DMS79 treated with DMSO at 0.1 percent for 48 hours (cell line): ENCODE measurements at regions not wholly inside any gene's neighbourhood (a gene's known extent, or its start where the extent isn't known, plus 50 kb on each side); places are given as distances from the start of the nearest gene placed in this dataset.
"Not testable (repeated sequence)": the region's sequence is repeated elsewhere in the genome, so short reads cannot be mapped to it uniquely, and the experiment has no call there.

Experiments used
- DNase-seq: peaks from one replicate; lab custom pipeline; 2025; lab: John Stamatoyannopoulos, UW

- DNase-seq = not testable (repeated sequence)
Observed at GRCh38 chr6:141969768-141970415, 162.8 kb upstream of the GJE1 start.

DNA sequence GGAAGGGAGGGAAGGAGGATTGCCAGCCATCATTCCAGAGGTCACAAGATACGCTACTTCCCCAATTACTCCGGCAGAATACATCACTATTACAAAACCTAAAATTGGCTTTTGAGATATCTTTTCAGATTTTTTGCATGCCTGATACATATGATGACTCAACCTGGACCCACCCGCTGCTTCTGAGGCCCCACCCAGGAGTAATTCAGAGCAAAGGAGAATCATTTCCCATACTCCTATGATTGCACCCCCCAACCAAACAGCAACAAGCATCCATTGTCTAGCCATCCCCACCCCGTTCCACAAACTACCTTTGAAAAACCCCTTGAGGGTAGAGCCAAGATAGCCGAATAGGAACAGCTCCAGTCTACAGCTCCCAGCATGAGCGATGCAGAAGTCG is 163.5 kb upstream of the GJE1 start:
- DNase-seq = no peak

DNA sequence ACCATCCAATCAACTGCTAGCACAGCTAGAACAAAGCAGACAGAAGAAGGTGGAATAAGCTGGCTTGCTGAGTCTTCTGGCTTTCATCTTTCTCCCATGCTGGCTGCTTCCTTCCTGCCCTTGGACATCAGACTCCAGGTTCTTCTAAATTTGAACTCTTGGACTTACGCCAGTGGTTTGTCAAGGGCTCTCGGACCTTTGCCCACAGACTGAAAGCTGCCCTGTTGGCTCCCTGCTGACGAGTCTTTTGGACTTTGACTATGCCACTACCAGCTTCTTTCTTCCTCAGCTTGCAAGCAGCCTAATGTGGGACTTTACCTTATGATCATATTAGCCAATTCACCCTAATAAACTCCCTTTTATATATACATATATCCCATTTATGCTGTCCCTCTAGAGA is 164.1 kb upstream of the GJE1 start:
- DNase-seq = no peak

- DNase-seq = no peak
Observed at GRCh38 chr6:141965016-141965545, 167.6 kb upstream of the GJE1 start.

DNA sequence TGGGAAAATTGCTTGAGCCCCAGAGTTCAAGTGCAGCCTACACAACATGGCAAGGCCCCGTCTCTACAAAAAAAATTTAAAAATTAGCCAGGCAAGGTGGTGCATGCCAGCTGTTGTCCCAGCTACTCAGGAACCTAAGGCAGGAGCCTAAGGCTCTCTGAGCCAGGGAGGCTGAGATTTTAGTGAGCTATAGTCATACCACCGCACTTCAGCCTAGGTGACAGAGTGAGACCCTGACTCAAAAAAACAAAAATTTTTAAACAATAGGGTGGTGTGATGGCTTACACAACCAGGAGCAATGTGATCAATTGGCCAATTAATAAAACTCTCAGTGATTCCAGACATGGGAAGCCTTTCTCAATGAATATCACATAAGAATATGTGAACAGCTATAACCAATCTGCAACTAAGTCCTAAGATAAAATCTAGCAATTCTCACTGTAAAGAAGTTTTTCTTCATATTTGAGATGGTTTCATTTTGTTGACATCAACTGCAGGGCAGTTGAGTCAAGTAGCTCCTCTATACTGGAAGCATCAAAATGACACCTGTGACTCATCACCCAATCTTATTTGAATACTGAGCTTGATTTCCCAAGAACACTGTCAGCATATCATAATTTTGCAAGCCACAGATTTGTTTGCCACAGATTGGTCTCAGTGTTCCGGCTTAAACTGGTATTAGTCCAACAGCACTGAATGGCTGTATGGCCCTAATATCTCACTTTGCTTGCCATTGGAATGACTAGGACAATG is 169.0 kb upstream of the GJE1 start:
- DNase-seq = no peak

- no peak for DNase-seq
Observed at GRCh38 chr6:141957271-141957670, 175.5 kb upstream of the GJE1 start.

GRCh38 chr6:141956868-141957267 is 175.9 kb upstream of the GJE1 start:
- no peak for DNase-seq

DNA sequence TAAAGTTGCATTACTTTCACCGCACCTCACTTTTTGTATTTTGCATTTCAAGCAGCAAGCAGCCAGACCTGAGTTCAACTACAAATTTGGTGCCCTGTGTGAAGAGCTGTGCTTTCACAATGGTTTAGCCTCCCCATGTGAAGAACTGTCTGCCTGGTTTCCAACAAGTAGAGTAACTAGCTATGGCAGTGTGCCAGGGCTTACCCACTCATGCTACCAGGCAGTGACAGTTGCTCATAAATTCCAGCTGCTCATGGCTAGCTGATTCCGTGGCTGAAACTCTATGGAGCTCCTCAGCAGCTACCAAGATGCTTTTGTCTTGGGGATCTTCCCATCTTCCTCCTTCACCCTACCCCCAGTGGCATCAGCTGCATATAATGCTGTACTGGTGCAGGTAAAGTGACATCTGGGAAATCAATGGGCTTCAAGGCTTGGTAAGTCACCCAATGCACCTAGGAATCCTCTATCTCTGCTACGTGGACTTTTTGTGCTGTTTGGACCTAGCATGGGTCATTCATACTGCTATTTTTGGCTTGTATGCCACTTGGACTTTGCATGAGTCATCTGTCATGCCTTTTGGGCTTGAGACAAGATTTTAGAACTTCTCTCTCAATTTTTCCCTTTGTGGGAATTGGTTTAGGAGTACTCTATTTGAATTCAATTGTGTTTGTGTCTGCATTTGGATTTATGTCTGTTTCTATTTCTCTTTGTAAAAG is 176.5 kb upstream of the GJE1 start:
- DNase-seq = peak; percentile 14

GRCh38 chr6:141953072-141953471 is 179.7 kb upstream of the GJE1 start:
- no peak for DNase-seq

- DNase-seq = no peak
Observed at GRCh38 chr6:141946502-141946901, 186.2 kb upstream of the GJE1 start.

GRCh38 chr6:141938664-141939063 is 194.1 kb upstream of the GJE1 start:
- no peak for DNase-seq

GRCh38 chr6:141932685-141933084 is 200.0 kb upstream of the GJE1 start:
- no peak for DNase-seq

DNA sequence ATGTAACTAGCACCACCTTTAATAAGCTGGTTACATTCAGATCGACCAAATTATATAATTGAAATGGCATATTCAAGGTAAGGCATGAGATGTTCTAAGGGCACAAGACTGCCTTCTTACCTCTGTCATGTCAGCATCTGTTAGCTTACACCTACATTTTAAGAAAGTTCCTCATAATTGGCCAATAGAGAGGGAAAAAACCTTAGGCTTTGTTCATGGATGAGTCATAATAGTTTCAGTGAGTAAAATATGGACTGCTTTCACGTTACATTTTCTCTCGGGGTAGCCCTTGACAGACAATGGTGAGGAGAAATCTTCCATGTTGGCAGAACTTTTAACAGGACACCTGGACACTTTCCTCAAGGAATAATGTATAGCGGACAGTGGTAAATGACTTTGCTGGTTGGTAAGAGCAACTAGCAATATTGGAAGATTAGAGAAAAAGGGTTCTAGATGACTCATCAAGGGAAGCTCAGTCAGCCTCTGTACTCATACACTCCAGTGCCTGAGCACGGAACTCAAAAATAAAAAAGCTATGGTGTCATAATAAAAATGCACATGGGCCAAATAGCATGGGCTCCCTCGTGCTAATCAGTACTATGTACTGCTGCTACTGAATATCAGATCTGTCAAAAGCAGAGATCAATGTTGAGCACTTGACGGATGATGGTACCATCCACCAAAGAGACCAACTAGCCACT is 206.4 kb upstream of the GJE1 start:
- not testable (repeated sequence) for DNase-seq

DNA sequence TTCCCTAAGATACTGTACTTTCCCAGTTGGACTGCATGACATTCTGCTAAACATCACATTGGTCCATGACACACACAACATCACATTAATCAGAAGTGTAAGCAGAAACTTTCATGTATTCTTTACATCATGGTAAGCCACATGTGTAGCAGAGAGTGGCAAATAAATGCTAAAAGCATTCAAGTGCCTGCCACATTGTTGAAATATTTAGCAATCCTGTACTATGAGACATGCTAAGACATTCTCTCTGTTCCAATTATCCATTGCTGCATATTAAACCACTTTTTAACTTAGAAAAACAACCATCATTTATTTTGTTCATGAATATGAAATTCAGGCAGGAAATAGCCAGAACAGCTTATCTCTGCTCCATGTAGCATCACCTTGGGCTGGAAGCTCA is 207.7 kb upstream of the GJE1 start:
- DNase-seq = no peak

DNA sequence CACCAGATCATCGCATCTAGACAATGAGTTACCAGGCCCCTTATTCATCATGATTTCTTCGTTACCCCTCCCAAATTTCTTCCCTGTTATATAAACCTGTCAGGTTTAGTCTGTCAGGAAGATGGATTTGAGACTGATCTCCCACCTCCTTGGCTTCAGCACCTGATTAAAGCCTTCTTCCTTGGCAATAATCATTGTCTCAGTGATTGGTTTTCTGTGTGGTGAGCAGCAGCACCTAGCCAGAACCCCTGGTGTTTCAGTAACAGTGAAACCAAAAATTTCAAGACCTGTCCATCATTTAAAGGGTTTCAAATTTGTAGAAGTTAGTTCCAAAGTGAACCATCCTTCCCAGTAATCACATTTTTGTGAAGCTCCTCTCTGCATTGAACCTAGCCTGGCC is 209.8 kb upstream of the GJE1 start:
- no peak for DNase-seq

GRCh38 chr6:141916682-141917505 is 215.8 kb upstream of the GJE1 start:
- DNase-seq = not testable (repeated sequence)

- no peak for DNase-seq
Observed at GRCh38 chr6:141914646-141915045, 218.1 kb upstream of the GJE1 start.

DNA sequence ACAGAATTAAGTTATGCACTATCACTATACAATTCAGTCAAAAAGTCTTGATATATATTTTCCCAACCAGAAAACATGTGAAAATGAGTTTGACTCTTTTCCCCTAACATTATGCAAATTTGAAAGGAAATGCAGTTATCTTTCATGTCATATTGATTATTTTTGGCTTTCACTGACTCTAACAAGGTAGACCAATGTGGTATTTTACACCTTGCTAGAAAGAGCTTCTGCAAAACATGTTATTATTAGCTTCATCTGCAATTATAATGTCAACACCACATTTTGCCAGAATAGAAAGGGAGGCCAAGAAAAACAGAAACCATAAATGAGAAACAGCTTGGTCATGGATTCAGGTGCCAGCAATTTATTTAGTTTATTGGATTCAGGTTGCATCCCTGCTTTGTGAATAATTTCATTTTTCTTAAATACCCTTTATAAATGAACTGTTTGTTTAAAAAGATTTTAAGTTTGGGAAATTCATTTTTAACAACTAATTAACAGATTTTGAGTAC is 226.1 kb upstream of the GJE1 start:
- no peak for DNase-seq

DNA sequence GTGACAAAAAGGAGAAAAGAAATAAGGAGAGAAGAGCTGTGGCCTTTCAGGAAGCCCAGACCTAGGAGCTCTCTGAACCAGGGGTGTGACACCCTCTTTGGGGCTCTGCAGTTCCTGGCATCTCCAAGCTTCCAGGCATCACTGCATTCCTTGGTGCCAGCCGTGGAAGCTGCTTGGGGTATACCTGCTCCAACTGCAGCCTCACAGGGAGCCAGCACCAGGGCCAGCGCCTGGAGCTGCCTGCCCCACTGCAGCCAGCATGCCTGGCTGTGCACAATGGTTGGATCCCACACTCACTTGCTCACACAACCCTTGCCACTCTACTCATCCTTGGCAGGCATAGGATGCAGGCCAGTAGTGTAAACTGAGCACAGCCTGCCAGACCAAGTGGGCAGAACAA is 242.1 kb upstream of the GJE1 start:
- DNase-seq = no peak

- DNase-seq = no peak
Observed at GRCh38 chr6:141884850-141885249, 247.9 kb upstream of the GJE1 start.

- DNase-seq = no peak
Observed at GRCh38 chr6:141878686-141879085, 254.0 kb upstream of the GJE1 start.
